Mesodermal cell (in vitro differentiated cells): ENCODE measurements at regions not wholly inside any gene's neighbourhood (a gene's known extent, or its start where the extent isn't known, plus 50 kb on each side); places are given as distances from the start of the nearest gene placed in this dataset.

Experiments
- H3K27ac ChIP-seq: 2 replicates; pipeline ENCODE4 v1.7.0; 2013; ENCODE audit warnings: mild to moderate bottlenecking, low read depth, low read length, moderate library complexity; ENCODE audit not compliant: severe bottlenecking
- H3K36me3 ChIP-seq: 2 replicates; pipeline ENCODE4 v1.7.1; 2013; ENCODE audit warnings: mild to moderate bottlenecking, low read length, moderate library complexity; ENCODE audit not compliant: control insufficient read depth, insufficient read depth
- H3K4me1 ChIP-seq: one replicate; pipeline ENCODE4 v1.7.1; 2013; ENCODE audit warnings: mild to moderate bottlenecking, low read length; ENCODE audit not compliant: insufficient read depth, control insufficient read depth, poor library complexity, severe bottlenecking
- H3K4me3 ChIP-seq: 2 replicates; pipeline ENCODE4 v1.7.0; 2013; ENCODE audit warnings: low read length, control low read depth, mild to moderate bottlenecking; ENCODE audit not compliant: insufficient read depth, poor library complexity, severe bottlenecking; ENCODE audit errors: extremely low read depth
- H3K9me3 ChIP-seq: 2 replicates; pipeline ENCODE4 v1.7.1; 2013; ENCODE audit warnings: mild to moderate bottlenecking, low read length, moderate library complexity; ENCODE audit not compliant: control insufficient read depth
- WGBS, 2 experiments: methylation state at CpG; one replicate each; pipeline ENCODE4 v1.1.5; 2013; ENCODE audit warnings: missing lambda C conversion rate in 2 of 2; ENCODE audit not compliant: insufficient coverage in 2 of 2; 5-methylcytosine and 5-hydroxymethylcytosine counted together

GRCh38 chr19:23065306-23065705 is 51.5 kb upstream of the ZNF730 start:
- no peaks in the 10 kb centered on the region for H3K4me1 ChIP-seq
- WGBS, 2 experiments = 90 to 91% methylated on average over 1 to 2 of the region's 2 CpGs
- H3K4me3 ChIP-seq = no peak overlapping the region
- H3K9me3 ChIP-seq = peaks cover 65% of the 10 kb centered on the region
- no peaks in the 10 kb centered on the region for H3K36me3 ChIP-seq
- no peak overlapping the region for H3K27ac ChIP-seq

DNA sequence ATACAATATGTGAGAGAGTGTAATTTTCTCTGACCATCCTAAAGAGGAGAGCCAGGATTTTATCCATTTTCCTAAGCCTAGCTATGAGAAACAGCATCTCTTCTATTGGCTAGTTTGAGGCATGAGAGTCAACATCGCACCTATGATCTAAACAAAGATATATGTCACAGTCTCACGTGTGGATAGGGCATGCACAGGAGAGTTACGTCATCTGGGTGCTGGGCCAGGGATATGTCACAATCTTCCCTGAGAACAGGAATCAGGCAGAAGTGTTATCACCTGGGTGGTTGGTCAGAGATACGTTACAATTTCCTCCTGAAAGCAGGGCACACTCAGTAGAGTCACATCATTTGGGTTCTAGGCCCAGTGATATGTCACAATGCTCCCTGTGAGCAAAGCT is 53.9 kb upstream of the ZNF730 start:
- peaks cover 63% of the 10 kb centered on the region for H3K9me3 ChIP-seq
- H3K4me3 ChIP-seq = no peak overlapping the region
- 75 to 76% methylated on average over 4 of the region's 4 CpGs for WGBS, 2 experiments
- no peak overlapping the region for H3K27ac ChIP-seq
- H3K36me3 ChIP-seq = no peaks in the 10 kb centered on the region
- H3K4me1 ChIP-seq = no peaks in the 10 kb centered on the region

DNA sequence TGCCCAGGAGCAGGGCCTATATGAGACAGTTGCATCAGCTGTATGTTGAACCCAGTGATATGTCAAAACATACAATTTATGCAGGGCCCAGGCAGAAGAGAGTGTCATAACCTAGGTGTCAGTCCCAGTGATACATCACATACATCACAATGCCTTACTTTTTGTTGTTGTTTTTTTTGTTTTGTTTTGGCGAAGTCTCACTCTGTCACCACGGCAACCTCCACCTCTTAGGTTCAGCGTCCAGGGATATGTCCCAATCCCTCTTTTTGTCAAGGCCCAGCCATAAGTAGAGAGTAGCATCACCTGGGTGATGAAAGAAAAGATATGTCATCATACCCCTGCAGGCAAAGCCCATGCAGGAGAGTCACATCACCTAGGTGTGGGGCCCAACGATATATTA is 56.8 kb upstream of the ZNF730 start:
- WGBS, 2 experiments = 80 to 100% methylated on average over 1 of the region's 4 CpGs
- Histone ChIP-seq H3K9me3 (peaks cover 70% of the 10 kb centered on the region), H3K4me1 (no peaks in the 10 kb centered on the region), H3K4me3 (no peak overlapping the region), H3K36me3 (no peaks in the 10 kb centered on the region), H3K27ac (no peak overlapping the region)

DNA sequence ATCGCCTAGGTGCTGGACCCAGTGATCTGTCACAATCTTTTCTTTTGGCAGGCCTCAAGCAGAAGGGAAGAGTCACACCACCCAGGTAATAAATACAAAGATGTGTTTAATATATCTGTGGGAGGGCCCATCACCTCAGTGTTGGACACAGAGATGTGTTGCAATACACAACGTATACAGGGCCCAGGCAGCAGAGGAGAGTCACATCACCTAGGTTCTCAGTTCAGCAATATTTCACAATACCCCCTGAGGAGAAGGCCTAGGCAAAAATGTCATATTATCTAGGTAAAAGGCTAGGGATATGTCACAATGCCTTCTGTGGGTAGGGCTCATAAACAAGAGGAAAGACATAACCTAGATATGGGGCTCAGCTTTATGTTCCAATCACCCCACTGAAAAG is 53.5 kb upstream of the ZNF728 start:
- H3K4me1 ChIP-seq = no peaks in the 10 kb centered on the region
- no peaks in the 10 kb centered on the region for H3K36me3 ChIP-seq
- no peak overlapping the region for H3K4me3 ChIP-seq
- no CpG with 5 or more reads among the region's 2 CpGs for WGBS, 2 experiments
- no peak overlapping the region for H3K27ac ChIP-seq
- peaks cover 74% of the 10 kb centered on the region for H3K9me3 ChIP-seq

DNA sequence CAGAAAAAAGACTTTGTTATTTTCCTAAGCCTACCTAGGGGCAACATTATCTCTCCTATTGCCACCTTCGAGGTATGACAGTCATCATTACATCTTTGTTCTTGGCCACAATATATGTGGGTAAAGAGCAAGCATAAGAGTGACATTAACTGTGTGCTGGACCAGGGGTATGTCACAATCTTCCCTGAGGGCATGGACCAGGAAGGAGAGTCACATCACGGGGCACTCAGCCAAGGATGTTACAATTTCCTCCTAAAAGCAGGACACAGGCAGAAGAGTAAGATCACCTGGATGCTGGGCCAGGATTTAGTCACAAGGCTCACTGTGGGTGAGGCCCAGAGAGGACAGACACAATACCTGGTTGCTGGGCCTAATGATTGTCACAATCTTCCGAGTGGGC is 53.0 kb upstream of the ZNF728 start:
- H3K36me3 ChIP-seq = no peaks in the 10 kb centered on the region
- no peak overlapping the region for H3K27ac ChIP-seq
- 75 to 86% methylated on average over 1 to 2 of the region's 3 CpGs for WGBS, 2 experiments
- H3K4me3 ChIP-seq = no peak overlapping the region
- peaks cover 72% of the 10 kb centered on the region for H3K9me3 ChIP-seq
- no peaks in the 10 kb centered on the region for H3K4me1 ChIP-seq

DNA sequence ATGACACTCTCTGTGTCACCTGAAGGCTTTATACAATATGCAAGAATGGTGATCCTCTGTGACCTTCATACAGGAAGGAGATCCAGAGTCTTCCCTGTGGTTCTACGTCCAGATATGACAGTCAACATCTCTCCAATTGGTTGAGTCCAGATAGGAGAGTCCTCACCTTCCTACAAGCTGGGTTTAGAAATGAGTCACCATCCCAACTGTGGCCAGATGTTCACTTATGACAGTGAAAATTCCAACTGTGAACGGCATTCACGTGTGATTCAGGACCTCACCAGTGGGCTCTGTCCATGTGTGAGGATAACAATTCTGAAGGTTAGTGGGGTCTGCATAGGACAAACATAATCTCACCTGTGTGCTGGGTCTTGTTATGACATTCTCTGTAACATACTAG is 52.5 kb upstream of the ZNF728 start:
- Histone ChIP-seq H3K36me3 (no peaks in the 10 kb centered on the region), H3K9me3 (peaks cover 72% of the 10 kb centered on the region), H3K4me1 (no peaks in the 10 kb centered on the region), H3K27ac (no peak overlapping the region), H3K4me3 (no peak overlapping the region)
- 58 to 80% methylated on average over 3 of the region's 3 CpGs for WGBS, 2 experiments

DNA sequence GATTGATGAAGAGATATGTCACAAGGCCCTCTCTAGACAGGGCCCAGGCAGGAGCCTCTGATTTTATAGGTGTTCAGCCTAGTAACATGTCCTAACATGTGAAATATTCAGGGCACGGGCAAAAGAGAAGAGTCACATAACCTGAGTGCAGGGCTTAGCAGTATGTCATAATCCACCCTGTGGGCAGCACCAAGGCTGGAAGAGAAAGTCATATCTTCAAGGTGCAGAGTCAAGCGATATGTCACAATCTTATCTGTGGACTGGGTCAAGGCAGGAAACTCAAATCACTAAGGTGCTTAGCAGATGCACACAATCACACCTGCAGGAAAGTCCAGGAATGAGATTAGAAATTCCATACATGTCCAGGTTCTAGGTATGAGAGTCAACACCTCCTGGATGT is 51.5 kb upstream of the ZNF728 start:
- WGBS, 2 experiments = 75% methylated on average over 2 of the region's 2 CpGs
- Histone ChIP-seq H3K36me3 (no peaks in the 10 kb centered on the region), H3K9me3 (peaks cover 67% of the 10 kb centered on the region), H3K4me3 (no peak overlapping the region), H3K4me1 (no peaks in the 10 kb centered on the region), H3K27ac (no peak overlapping the region)
